Mucosa of descending colon (tissue), 3 donors: ENCODE measurements at regions not wholly inside any gene's neighbourhood (a gene's known extent, or its start where the extent isn't known, plus 50 kb on each side); places are given as distances from the start of the nearest gene placed in this dataset.

Experiments
- ATAC-seq: fragments of 200-7000 bp; cut with Tn5 transposase; one replicate; pipeline ENCODE4 v1.9.1; 2020; ENCODE audit warnings: mild to moderate bottlenecking, moderate library complexity
- DNase-seq, 3 donors: peaks; one replicate each; pipeline ENCODE4 v3.0.0-alpha.2; 2020
- H3K36me3 ChIP-seq: fragments of 200-600 bp; one replicate; pipeline ENCODE4 v1.8.0; 2021; ENCODE audit warnings: low read depth, mild to moderate bottlenecking
- H3K4me1 ChIP-seq: fragments of 200-600 bp; one replicate; pipeline ENCODE4 v1.8.0; 2021; ENCODE audit warnings: low read depth, mild to moderate bottlenecking
- H3K4me3 ChIP-seq: fragments of 200-600 bp; one replicate; pipeline ENCODE4 v1.8.0; 2021; ENCODE audit warnings: mild to moderate bottlenecking
- H3K9me3 ChIP-seq: fragments of 200-600 bp; one replicate; pipeline ENCODE4 v1.8.0; 2021; ENCODE audit warnings: mild to moderate bottlenecking
- CTCF ChIP-seq: fragments of 200-600 bp; IDR thresholded peaks from one replicate; pipeline ENCODE4 v1.8.0; 2022; ENCODE audit warnings: antibody characterized with exemption, mild to moderate bottlenecking
- intact Hi-C, 2 donors: fragments of 100-400 bp; cut with DNase I in 1 of 2; cut with micrococcal nuclease in 1 of 2; formaldehyde crosslinking; loops; one replicate each; pipeline versions ENCODE4 v1.11.0 to v1.11.1; 2022; cut with DNase I, micrococcal nuclease
- donor health status: DM: no; HTN: no; CAD: no; lungs with moderate emphysema.
- donor health status: DM: no; HTN: no; CAD: no.
- donor health status: DM: no; HTN: yes; CAD: no.

DNA sequence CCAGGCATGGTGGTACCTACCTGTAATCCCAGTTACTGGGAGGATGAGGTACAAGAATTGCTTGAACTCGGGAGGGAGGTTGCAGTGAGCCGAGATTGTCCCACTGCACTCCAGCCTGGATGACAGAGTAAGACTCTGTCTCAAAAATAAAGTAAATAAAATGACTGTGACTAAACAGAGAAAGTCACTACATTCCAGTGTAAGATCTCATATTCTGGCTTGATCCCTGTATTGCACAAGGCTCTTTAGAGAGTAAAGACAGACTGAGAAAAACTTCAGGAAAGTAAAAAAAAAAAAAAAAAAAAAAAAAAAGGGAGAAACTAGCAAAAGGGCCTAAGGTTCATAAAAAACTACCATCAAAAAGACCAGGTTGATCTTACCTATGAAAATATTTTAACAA is 106.6 kb upstream of the PJA2 start:
- H3K36me3 ChIP-seq, result no peaks in the 10 kb centered on the region
- no peaks in the 10 kb centered on the region for H3K4me1 ChIP-seq
- ATAC-seq, result no peak
- H3K4me3 ChIP-seq, result no peak overlapping the region
- no peak for DNase-seq
- no peak for TF ChIP-seq CTCF
- intact Hi-C loops, result no loop called here
- H3K9me3 ChIP-seq, result no peaks in the 10 kb centered on the region

DNA sequence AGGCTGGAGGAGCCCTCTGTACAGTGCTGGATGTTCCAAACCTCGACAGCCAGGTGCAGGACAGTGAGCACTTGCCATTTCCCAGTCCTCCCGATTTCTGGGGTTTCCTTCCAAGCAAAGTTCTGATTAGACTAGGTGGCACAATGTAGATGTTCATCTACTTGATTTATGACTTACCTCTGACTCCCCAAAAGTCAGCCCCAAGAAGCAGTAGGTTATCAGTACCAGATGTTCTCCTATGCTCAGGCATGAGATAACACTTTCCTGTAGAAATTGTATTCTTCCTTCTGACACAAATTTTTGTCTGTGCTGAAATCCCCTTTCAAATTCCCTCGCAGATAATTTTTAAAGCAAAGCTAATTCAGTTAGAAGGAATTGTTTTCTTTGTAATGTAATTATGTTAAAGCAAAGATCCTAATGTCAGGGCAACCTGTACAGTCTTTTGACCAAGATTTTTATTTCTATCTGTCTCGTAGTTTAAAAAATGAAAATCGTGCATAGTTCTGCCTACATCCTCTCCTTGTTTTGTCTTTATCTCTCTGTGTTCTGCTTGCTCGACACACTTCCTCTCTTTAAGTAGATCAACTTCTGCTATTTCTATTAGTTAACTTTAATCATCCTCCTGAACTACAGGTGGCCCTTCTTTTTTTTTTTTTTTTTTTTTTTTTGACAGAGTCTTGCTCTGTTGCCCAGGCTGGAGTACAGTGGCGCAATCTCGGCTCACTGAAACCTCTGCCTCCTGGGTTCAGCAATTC is 102.4 kb upstream of the PJA2 start:
- ATAC-seq, result no peak
- H3K4me3 ChIP-seq, result no peak overlapping the region
- H3K36me3 ChIP-seq, result no peaks in the 10 kb centered on the region
- no peaks in the 10 kb centered on the region for H3K4me1 ChIP-seq
- intact Hi-C loops, result no loop called here
- TF ChIP-seq CTCF, result no peak
- DNase-seq, result no peak
- H3K9me3 ChIP-seq, result no peaks in the 10 kb centered on the region

DNA sequence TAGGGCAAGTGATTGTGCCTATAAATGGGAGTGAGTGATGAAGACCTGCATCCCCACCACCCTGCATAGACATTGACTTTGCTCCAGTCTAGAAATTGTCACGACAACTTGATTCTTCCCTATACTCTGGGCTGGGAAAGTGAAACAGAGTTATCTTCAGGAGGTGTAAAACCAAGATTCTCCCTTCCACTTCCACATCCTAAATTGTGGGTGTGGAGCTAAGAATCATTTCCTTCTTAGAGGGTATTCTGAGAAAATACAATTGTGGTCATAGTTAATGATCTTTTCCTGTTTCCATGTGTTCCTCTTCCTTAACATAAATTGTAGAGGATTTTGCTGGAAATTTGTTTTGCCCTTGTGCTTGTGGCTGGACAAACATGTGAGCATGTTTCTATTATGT is 96.8 kb upstream of the PJA2 start:
- Histone ChIP-seq H3K4me3 (no peak overlapping the region), H3K4me1 (no peaks in the 10 kb centered on the region), H3K36me3 (no peaks in the 10 kb centered on the region), H3K9me3 (no peaks in the 10 kb centered on the region)
- intact Hi-C loops, result no loop called here
- no peak for TF ChIP-seq CTCF
- no peak for DNase-seq
- no peak for ATAC-seq

DNA sequence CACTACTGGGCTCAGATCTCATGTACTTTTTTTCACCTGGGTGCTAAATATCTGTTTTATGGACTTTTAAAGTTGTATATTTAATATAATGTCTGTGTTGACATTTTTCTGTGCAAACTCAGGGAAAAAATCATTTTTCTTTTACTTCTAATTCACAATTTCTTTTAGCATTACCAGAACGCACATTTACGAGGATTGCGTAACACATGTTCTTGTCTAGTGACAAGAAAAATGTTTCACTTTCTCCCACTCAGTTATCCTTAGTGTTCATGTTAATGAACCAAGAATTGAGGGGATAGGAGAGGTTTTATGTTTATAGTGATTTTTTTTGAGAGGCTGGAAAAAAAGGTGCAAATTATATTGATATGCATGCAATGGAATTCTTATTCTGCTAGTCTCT is 86.3 kb upstream of the PJA2 start:
- Histone ChIP-seq H3K9me3 (no peaks in the 10 kb centered on the region), H3K4me3 (no peak overlapping the region), H3K36me3 (no peaks in the 10 kb centered on the region), H3K4me1 (no peaks in the 10 kb centered on the region)
- no peak for ATAC-seq
- no peak for DNase-seq
- TF ChIP-seq CTCF, result no peak
- intact Hi-C loops, result no loop called here

DNA sequence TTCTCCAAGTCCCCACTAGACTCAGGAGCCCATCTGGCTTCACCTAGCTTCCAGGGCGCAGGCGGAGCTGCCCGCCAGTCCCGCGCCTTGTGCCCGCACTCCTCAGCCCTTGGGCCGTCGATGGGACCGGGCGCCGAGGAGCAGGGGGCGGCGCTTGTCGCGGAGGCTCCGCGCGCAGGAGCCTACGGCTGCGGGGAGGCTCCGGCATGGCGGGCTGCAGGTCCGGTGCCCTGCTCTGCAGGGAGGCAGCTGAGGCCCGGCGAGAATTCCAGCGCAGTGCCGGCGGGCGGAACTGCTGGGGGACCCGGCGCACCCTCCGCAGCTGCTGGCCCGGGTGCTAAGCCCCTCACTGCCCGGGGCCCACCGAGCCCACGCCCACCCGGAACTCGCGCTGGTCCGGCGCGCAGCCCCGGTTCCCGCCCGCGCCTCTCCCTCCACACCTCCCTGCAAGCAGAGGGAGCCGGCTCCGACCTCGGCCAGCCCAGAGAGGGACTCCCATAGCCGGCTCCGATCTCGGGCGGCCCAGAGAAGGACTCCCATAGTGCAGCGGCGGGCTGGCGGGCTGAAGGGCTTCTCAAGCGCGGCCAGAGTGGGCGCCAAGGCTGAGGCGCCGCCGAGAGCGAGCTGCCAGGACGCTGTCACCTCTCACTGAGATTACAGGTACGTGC is 78.1 kb upstream of the PJA2 start:
- Histone ChIP-seq H3K4me1 (peaks cover 13% of the 10 kb centered on the region), H3K9me3 (no peaks in the 10 kb centered on the region), H3K4me3 (no peak overlapping the region), H3K36me3 (no peaks in the 10 kb centered on the region)
- DNase-seq (peak in 1 of 3 donors; percentile 46), ATAC-seq (no peak)
- no peak for TF ChIP-seq CTCF
- intact Hi-C loops, result no loop called here
